CD4-positive, CD25-positive, alpha-beta regulatory T cell (primary cell): ENCODE measurements at regions not wholly inside any gene's neighbourhood (a gene's known extent, or its start where the extent isn't known, plus 50 kb on each side); places are given as distances from the start of the nearest gene placed in this dataset.

ENCODE experiments used
- ATAC-seq, 2 donors: fragments of 150-1000 bp; cut with Tn5 transposase; one replicate each; pipeline ENCODE4 v1.10.0; 2021; ENCODE audit warnings: low read depth in 2 of 2, moderate number of reproducible peaks in 2 of 2, moderate library complexity in 1 of 2
- DNase-seq, 3 donors: peaks; one replicate each; pipeline versions ENCODE4 v3.0.0 to v3.0.0-alpha.2; 2012 to 2022; ENCODE audit warnings: mixed read lengths in 1 of 3
- H3K27ac ChIP-seq: one replicate; pipeline ENCODE4 v1.7.0; 2013; ENCODE audit warnings: mild to moderate bottlenecking, low read length; ENCODE audit not compliant: insufficient read depth, poor library complexity, severe bottlenecking
- H3K27me3 ChIP-seq: one replicate; pipeline ENCODE4 v1.7.0; 2013; ENCODE audit warnings: low read length; ENCODE audit not compliant: control insufficient read depth, insufficient read depth
- H3K36me3 ChIP-seq: one replicate; pipeline ENCODE4 v1.7.0; 2013; ENCODE audit warnings: mild to moderate bottlenecking, low read length, moderate library complexity; ENCODE audit not compliant: control insufficient read depth, insufficient read depth
- H3K4me1 ChIP-seq: 2 replicates; pipeline ENCODE4 v1.7.0; 2013; ENCODE audit warnings: mild to moderate bottlenecking, low read length; ENCODE audit not compliant: insufficient read depth, control insufficient read depth, poor library complexity, severe bottlenecking
- H3K4me3 ChIP-seq: one replicate; pipeline ENCODE4 v1.7.0; 2013; ENCODE audit warnings: low read depth, mild to moderate bottlenecking, low read length, moderate library complexity
- H3K9me3 ChIP-seq, 2 experiments: 1 replicate in 1 of 2; 2 replicates in 1 of 2; pipeline ENCODE4 v1.7.0; 2013; ENCODE audit warnings: low read length in 2 of 2, mild to moderate bottlenecking in 1 of 2, moderate library complexity in 1 of 2; ENCODE audit not compliant: control insufficient read depth in 2 of 2
- H3K27ac Mint-ChIP-seq, 3 donors: one replicate each; pipeline ENCODE4 v1.8.0; 2020 to 2022; ENCODE audit warnings: mild to moderate bottlenecking in 3 of 3, mixed read lengths in 3 of 3, moderate library complexity in 2 of 3
- H3K27me3 Mint-ChIP-seq: one replicate; pipeline ENCODE4 v1.8.0; 2022; ENCODE audit warnings: mild to moderate bottlenecking, mixed read lengths
- H3K36me3 Mint-ChIP-seq: one replicate; pipeline ENCODE4 v1.8.0; 2020; ENCODE audit warnings: mixed read lengths
- H3K4me1 Mint-ChIP-seq, 4 donors: one replicate each; pipeline ENCODE4 v1.8.0; 2020 to 2022; ENCODE audit warnings: mixed read lengths in 4 of 4, mild to moderate bottlenecking in 1 of 4
- H3K4me3 Mint-ChIP-seq, 4 donors: one replicate each; pipeline ENCODE4 v1.8.0; 2020 to 2022; ENCODE audit warnings: mild to moderate bottlenecking in 4 of 4, mixed read lengths in 4 of 4, moderate library complexity in 3 of 4
- H3K9me3 Mint-ChIP-seq, 7 donors: one replicate each; pipeline ENCODE4 v1.8.0; 2020 to 2022; ENCODE audit warnings: mixed read lengths in 7 of 7, mild to moderate bottlenecking in 3 of 7, moderate library complexity in 2 of 7

DNA sequence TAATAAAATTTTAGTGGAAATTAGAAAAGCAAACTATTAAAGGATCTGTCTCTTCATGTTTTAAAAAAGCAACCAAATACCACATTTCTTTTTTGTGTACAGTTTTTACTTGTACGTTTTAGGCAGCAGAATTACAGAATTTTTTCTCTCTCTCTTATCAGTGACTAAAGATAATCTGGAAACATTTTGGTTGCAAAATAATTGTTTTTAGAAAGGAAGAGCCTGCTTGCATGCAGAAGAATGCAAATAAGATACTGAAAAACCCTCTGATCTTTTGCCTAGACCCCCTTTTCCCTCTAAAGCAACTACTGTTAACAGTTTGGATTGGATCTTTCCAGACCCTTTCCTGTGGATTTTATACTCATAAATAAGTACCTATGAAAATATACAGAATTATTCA, 75.9 kb upstream of the SGCD start:
- Mint-ChIP-seq H3K4me3 (no peak overlapping the region), H3K27ac (no peak overlapping the region)
- ATAC-seq: no peak

DNA sequence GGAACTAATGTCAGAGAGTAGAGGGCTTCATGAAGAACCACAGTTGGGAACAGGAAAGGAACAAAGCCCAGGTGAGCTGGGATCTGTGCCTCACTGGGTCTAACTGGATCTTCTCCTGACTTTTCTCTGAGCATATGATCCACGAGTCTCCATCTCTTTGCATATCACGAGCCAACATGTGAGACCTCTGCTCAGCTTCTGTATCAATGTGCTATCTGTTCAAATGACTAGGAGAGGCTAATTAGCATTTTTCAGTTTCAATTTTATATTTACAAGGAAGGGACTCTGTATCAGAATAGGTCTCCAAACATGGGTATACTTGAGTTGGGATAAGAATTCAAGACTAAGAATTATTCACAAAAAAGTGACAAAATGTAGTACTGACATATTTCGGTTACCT, 73.8 kb upstream of the SGCD start:
- Mint-ChIP-seq H3K4me3 (no peak overlapping the region), H3K9me3 (peaks cover 0 to 4% (median 0%) of the 10 kb centered on the region in 7 donors), H3K4me1 (no peaks in the 10 kb centered on the region), H3K27ac (no peak overlapping the region), H3K36me3 (no peaks in the 10 kb centered on the region), H3K27me3 (peaks cover 7% of the 10 kb centered on the region)
- H3K27ac ChIP-seq: no peak overlapping the region
- H3K4me1 ChIP-seq: no peaks in the 10 kb centered on the region
- no peaks in the 10 kb centered on the region for H3K27me3 ChIP-seq
- H3K9me3 ChIP-seq: no peaks in the 10 kb centered on the region
- DNase-seq (no peak), ATAC-seq (no peak)
- no peak overlapping the region for H3K4me3 ChIP-seq
- no peaks in the 10 kb centered on the region for H3K36me3 ChIP-seq

More for the DNA sequence above, 75.9 kb upstream of the SGCD start:
- no peak for DNase-seq
- H3K27ac ChIP-seq: no peak overlapping the region
- no peaks in the 10 kb centered on the region for H3K9me3 ChIP-seq
- no peaks in the 10 kb centered on the region for H3K27me3 ChIP-seq
- H3K4me3 ChIP-seq: no peak overlapping the region
- no peaks in the 10 kb centered on the region for H3K36me3 Mint-ChIP-seq
- no peaks in the 10 kb centered on the region for H3K4me1 ChIP-seq
- no peaks in the 10 kb centered on the region for H3K4me1 Mint-ChIP-seq
- H3K27me3 Mint-ChIP-seq: peaks cover 9% of the 10 kb centered on the region
- H3K36me3 ChIP-seq: no peaks in the 10 kb centered on the region
- peaks cover 0 to 4% (median 0%) of the 10 kb centered on the region in 7 donors for H3K9me3 Mint-ChIP-seq

DNA sequence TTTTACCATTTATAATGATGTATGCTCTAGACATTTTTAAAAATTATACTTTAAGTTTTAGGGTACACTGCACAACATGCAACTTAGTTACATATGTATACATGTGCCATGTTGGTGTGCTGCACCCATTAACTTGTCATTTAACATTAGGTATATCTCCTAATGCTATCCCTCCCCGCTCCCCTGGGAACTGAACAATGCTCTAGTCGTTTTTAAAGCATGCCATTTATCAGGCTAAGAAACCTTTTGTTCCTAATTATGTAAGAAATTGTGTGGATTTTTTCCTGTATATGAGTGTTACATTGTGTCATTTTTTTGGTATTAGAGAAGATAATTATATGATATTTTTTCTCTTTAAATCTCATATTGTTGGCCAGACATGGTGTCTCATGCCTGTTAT, 72.8 kb upstream of the SGCD start:
- no peak for ATAC-seq
- Mint-ChIP-seq H3K27me3 (peaks cover 3% of the 10 kb centered on the region), H3K9me3 (peaks cover 0 to under 1% (median 0%) of the 10 kb centered on the region in 7 donors), H3K4me3 (no peak overlapping the region), H3K36me3 (no peaks in the 10 kb centered on the region), H3K4me1 (no peaks in the 10 kb centered on the region), H3K27ac (no peak overlapping the region)
- DNase-seq: no peak
- no peak overlapping the region for H3K4me3 ChIP-seq
- no peak overlapping the region for H3K27ac ChIP-seq
- no peaks in the 10 kb centered on the region for H3K36me3 ChIP-seq
- no peaks in the 10 kb centered on the region for H3K9me3 ChIP-seq
- no peaks in the 10 kb centered on the region for H3K4me1 ChIP-seq
- no peaks in the 10 kb centered on the region for H3K27me3 ChIP-seq

DNA sequence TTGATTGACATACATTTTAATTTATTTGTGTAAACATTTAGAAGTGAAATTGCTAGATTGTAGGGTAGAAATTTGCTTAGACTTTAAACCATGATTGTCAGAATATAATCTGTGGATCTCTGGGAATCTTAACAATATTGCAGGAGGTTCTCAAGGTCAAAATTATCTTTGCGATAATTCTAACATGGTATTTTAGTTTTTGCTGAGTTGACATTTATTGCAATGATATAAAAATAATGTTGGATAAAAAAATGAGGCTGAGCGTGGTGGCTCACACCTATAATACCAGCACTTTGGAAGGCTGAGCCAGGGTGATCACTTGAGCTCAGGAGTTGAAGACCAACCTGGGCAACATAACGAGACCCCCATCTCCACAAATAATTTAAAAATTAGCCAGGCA, 70.3 kb upstream of the SGCD start:
- no peaks in the 10 kb centered on the region for H3K27me3 ChIP-seq
- ATAC-seq (no peak), DNase-seq (no peak)
- no peaks in the 10 kb centered on the region for H3K36me3 ChIP-seq
- no peaks in the 10 kb centered on the region for H3K9me3 Mint-ChIP-seq
- no peaks in the 10 kb centered on the region for H3K27me3 Mint-ChIP-seq
- H3K4me1 ChIP-seq: no peaks in the 10 kb centered on the region
- H3K4me3 ChIP-seq: no peak overlapping the region
- no peaks in the 10 kb centered on the region for H3K36me3 Mint-ChIP-seq
- H3K27ac Mint-ChIP-seq: no peak overlapping the region
- no peaks in the 10 kb centered on the region for H3K9me3 ChIP-seq
- no peak overlapping the region for H3K4me3 Mint-ChIP-seq
- H3K4me1 Mint-ChIP-seq: no peaks in the 10 kb centered on the region
- no peak overlapping the region for H3K27ac ChIP-seq

DNA sequence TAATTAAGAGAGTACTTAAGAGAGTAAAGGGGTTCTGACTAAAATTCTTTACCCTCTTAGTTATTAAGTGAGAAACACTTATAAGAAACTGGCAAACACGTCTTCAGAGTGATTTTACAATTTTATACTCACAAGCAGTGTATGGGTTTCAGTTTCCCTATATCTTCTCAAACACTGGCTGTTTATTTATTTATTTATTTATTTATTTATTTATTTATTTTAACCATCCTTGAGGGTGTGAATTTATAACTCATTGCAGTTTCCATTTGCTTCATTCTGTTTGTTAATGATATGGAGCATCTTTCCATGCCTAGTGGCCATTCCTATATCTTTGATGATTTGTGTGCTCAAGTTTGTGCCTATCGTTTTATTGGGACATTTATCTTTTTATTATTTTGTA, 68.0 kb upstream of the SGCD start:
- Mint-ChIP-seq H3K36me3 (no peaks in the 10 kb centered on the region), H3K4me3 (no peak overlapping the region), H3K27me3 (peaks cover 4% of the 10 kb centered on the region), H3K27ac (no peak overlapping the region), H3K4me1 (no peaks in the 10 kb centered on the region), H3K9me3 (peaks cover 0 to 2% (median 0%) of the 10 kb centered on the region in 7 donors)
- H3K4me3 ChIP-seq: no peak overlapping the region
- no peaks in the 10 kb centered on the region for H3K4me1 ChIP-seq
- H3K27ac ChIP-seq: no peak overlapping the region
- ATAC-seq (no peak), DNase-seq (no peak)
- no peaks in the 10 kb centered on the region for H3K36me3 ChIP-seq
- no peaks in the 10 kb centered on the region for H3K9me3 ChIP-seq
- H3K27me3 ChIP-seq: no peaks in the 10 kb centered on the region

DNA sequence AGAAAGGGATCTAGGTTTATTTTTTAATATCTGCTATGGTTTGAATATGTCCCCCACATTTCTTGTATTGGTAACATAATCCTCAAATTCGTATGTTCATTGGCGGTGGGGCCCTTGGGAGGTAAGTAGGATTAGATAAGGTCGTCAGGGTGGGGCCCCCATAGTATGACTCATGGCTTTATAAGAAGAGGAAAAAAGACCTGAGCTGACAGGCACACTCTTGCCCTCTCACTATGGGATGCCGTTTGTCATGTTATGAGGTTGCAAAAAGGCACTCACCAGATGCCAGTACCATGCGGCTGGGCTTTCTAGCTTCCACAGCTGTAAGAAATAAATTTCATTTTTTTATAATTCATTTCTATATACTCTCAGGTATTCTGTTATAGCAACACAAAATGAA, 67.3 kb upstream of the SGCD start:
- H3K4me3 ChIP-seq: no peak overlapping the region
- Mint-ChIP-seq H3K4me1 (no peaks in the 10 kb centered on the region), H3K9me3 (peaks cover 0 to 2% (median 0%) of the 10 kb centered on the region in 7 donors), H3K27me3 (peaks cover 5% of the 10 kb centered on the region), H3K4me3 (no peak overlapping the region), H3K36me3 (no peaks in the 10 kb centered on the region), H3K27ac (no peak overlapping the region)
- ATAC-seq (no peak), DNase-seq (no peak)
- H3K9me3 ChIP-seq: no peaks in the 10 kb centered on the region
- H3K27ac ChIP-seq: no peak overlapping the region
- H3K4me1 ChIP-seq: no peaks in the 10 kb centered on the region
- H3K36me3 ChIP-seq: no peaks in the 10 kb centered on the region
- no peaks in the 10 kb centered on the region for H3K27me3 ChIP-seq

DNA sequence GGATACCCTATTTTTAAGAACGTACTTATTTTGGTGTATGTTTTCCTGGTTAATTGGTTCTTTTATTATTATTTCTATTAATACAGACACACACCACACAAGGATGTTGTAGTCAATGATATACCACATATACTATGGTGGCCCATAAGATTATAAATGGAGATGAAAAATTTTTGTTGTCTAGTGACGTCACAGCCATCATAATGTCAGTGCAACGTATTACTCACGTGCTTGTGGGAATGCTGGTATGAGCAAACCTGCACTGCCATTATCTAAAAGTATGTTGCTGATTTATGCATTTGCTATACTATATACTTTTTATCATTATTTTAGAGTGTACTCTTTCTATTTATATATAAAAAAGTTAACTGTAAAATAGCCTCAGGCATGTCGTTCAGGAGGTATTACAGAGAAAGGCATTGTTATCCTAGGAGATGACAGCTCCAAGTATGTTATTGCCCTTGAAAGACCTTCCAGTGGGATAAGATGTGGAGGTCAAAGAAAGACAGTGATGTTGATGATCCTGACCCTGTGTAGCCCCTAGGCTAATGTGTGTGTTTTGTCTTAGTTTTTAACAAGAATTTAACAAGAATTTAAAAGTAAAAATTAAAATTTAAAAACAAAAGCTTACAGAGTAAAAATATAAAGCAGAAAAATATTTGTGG, 65.6 kb upstream of the SGCD start:
- Mint-ChIP-seq H3K27ac (no peak overlapping the region), H3K9me3 (peaks cover 0 to 2% (median 0%) of the 10 kb centered on the region in 7 donors), H3K4me3 (no peak overlapping the region), H3K36me3 (no peaks in the 10 kb centered on the region), H3K4me1 (no peaks in the 10 kb centered on the region), H3K27me3 (peaks cover 5% of the 10 kb centered on the region)
- no peak for DNase-seq
- Histone ChIP-seq H3K4me1 (no peaks in the 10 kb centered on the region), H3K9me3 (no peaks in the 10 kb centered on the region), H3K27me3 (no peaks in the 10 kb centered on the region), H3K36me3 (no peaks in the 10 kb centered on the region), H3K4me3 (no peak overlapping the region), H3K27ac (no peak overlapping the region)
- no peak for ATAC-seq

DNA sequence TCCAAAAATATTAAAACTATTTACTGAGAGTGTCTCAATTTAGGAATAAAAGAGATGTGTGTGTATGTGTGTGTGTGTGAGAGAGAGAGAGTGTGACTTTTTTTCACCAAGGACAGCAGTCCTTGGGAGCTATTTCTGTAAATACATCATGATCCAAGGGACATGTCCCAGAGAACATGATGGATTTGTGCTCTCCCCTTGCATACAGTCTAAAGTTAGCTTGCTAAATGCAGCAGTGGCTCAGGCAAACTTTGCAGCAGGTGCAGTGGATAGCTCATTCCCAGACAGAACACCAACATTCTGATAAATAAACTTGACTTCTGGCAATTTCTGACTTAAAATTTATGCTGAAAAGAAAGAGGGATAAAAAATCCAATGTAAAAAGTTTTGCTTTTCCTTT, 55.4 kb upstream of the SGCD start:
- no peaks in the 10 kb centered on the region for H3K4me1 ChIP-seq
- no peaks in the 10 kb centered on the region for H3K36me3 ChIP-seq
- no peak overlapping the region for H3K4me3 ChIP-seq
- DNase-seq (no peak), ATAC-seq (no peak)
- H3K9me3 ChIP-seq: peaks cover 0 to 2% of the 10 kb centered on the region in 2 experiments
- no peak overlapping the region for H3K4me3 Mint-ChIP-seq
- no peaks in the 10 kb centered on the region for H3K36me3 Mint-ChIP-seq
- peaks cover 0 to 9% (median 3%) of the 10 kb centered on the region in 7 donors for H3K9me3 Mint-ChIP-seq
- H3K27me3 ChIP-seq: no peaks in the 10 kb centered on the region
- H3K27ac Mint-ChIP-seq: no peak overlapping the region
- no peaks in the 10 kb centered on the region for H3K27me3 Mint-ChIP-seq
- H3K4me1 Mint-ChIP-seq: no peaks in the 10 kb centered on the region
- no peak overlapping the region for H3K27ac ChIP-seq
